NCI-H2171 treated with DMSO at 0.1 percent for 48 hours (cell line): ENCODE measurements at regions not wholly inside any gene's neighbourhood (a gene's known extent, or its start where the extent isn't known, plus 50 kb on each side); places are given as distances from the start of the nearest gene placed in this dataset.
"Not testable (repeated sequence)": the region's sequence is repeated elsewhere in the genome, so short reads cannot be mapped to it uniquely, and the experiment has no call there.

ENCODE experiments used
- DNase-seq: peaks from one replicate; lab custom pipeline; 2025; lab: John Stamatoyannopoulos, UW

DNA sequence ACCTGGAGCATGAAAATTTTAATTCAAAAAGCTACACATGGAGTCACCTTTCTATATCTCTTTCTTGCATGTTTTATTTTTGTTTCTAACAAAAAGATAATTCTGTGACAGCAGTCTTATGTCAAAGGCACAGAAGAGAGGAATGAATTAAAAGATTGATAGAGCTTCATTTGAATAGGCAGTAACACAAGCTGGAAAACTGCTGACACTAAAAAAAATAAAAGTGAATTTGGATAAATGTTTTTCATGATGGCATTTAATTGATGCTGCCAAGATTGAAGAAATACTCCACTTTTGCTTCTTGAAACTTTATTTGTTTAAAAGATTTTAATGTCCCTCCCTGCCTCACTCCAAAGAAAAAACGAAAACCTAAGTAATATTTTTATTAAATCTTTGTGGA is 887.4 kb downstream of the PLA2G4A start:
- no peak for DNase-seq

DNA sequence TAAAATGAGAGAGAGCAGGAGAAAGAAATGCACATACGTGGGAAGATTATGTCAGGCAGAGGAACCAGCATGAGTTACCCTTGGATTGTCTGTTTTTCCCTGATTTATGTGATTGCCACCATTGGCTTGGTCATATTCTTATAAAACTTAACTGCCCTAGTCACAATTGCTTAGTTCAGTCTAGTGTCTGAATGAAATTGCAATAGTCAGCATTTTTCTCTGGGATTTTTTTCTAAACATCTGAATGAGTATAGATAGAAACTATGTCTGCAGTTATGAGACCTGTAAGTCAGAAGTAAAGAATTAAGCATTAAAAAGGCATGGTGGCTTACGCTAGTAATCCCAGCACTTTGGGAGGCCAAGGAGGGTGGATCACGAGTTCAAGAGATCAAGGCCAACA is 889.8 kb downstream of the PLA2G4A start:
- DNase-seq: peak; percentile 41

DNA sequence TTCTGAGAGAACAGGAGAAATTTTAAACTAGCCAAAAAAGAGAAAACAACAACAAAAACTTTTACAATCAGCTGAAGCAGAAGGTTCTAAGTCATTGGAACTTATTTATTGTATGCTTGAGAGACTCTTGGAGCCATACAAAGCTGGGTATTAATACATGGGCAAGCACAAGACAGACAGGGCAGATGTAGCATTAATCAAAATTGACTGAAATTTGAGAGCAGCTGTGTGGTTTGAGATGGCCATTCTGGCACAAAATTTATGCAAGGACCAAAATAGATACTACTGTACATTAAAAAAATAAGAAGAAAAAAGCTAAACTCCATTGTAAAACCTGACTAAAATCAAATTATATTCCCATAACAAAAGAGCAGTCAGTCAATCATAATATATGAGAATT is 892.5 kb downstream of the PLA2G4A start:
- peak; percentile 89 for DNase-seq

DNA sequence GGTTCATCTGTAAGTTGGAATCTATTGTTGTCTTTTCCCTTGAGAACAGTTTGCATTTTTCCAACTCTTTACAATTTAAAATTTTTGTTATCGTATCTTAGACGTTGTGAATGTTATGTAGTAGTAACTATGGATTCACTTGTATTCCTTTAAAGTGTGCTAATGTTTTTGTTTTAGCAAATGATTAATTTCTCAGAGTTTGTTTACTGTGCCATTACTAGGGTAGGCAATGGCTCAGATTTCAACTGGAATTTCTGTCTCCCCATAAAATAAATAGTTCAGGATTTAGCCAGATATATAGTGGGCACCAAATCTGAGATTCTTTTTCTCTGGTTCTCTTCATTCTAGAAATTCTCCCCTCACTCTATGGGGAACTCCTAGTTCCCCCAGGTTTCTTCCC is 896.5 kb downstream of the PLA2G4A start:
- DNase-seq: no peak

DNA sequence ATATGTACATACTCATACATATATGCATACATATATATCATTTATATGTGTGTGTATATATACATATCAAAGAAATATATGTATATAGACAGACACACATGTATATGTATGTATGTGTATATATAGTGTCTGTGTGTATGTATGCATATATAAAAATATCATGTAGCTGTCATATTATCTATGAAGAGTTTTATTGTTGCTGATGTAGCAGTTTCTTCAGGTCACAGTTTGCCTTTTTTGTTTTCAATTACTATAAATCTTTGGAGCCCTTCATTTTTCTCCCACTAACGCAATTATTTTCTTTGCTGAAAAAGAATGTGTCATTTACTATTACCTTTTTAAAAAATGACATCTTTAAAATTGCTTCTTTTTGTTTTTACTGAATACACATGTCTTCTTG is 904.5 kb downstream of the PLA2G4A start:
- DNase-seq: no peak

DNA sequence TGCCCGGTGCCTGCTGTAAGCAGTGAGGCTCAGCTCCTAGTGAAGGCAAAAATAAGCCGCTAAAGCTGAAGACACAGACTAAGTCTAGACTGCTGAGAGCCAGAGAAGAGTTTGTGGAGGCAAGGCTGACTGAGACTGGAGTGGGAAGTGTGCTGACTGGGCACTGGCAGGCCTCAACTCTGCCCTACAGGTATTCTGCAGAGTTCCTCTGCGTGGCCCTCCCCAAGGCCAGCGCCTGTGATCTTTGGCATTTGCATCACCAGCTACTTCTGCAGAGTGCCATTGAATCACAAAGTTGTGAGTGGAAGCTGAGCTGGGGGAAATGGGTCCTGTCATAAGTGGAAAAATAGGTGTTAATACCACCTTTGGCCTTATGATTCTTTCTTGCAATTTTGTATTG is 905.7 kb downstream of the PLA2G4A start:
- no peak for DNase-seq

DNA sequence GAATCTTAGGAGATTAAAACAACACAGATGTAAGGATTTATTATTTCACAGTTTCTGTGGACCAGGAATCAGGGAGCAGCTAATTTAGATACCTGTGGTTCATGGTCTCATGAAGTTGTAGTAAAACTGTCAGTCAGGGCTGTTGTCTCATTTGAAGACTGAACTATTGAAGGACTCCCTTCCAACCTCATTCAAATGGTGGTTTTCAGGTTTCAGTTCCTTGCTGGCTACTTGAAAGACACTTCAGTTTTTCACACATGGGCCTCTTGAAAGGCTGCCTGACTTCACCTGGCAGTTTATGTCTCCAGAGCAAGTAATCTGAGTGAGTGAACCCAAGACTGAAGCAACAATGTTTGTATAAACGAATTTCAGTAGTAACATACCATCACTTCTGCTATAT is 915.9 kb downstream of the PLA2G4A start:
- DNase-seq: no peak

DNA sequence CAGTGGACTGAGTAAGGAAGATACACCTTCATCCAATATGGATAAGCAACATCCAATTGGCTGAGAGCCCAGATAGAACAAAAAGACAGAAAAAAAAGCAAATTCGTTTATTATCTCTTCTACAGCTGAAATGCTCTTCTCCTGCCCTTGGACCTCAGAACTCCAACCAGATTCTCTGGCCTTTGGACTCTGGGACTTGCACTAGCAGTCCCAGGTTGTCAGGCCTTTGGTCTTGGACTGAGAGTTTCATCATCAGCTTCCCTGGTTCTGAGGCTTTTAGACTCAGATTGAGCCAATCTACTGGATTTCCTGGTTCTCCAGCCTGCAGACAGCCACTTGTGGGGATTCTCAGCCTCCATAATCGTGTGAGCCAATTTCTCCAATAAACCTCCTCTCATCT is 926.8 kb downstream of the PLA2G4A start:
- no peak for DNase-seq

DNA sequence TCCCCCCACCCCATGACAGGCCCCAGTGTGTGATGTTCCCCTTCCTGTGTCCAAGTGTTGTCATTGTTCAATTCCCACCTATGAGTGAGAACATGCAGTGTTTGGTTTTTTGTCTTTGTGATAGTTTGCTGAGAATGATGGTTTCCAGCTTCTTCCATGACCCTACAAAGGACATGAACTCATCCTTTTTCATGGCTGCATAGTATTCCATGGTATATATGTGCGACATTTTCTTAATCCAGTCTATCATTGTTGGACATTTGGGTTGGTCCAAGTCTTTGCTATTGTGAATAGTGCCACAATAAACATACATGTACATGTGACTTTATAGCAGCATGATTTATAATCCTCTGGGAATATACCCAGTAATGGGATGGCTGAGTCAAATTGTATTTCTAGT is 927.9 kb downstream of the PLA2G4A start:
- DNase-seq: not testable (repeated sequence)

DNA sequence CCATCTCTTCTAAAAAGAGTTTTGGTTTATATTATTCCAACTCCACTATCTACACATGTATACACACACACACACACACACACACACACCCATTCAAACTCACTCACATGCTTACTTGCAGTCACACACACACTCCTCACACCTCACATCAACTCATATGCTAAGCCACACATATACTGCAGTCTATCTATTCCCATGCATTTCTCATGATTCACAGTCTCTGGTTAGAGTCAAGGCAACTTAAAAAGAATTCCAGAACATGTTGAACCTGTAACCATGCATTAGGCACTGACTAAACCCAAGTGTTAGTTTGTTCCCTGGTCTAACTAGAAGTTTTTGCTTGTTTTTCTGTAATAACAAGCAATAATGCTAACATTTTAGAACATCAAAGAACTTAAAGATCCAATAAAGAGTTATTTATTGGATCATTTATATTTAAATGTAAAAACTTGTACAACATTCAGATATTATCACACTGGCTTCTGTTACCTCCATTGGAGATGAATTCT is 931.1 kb downstream of the PLA2G4A start:
- no peak for DNase-seq

DNA sequence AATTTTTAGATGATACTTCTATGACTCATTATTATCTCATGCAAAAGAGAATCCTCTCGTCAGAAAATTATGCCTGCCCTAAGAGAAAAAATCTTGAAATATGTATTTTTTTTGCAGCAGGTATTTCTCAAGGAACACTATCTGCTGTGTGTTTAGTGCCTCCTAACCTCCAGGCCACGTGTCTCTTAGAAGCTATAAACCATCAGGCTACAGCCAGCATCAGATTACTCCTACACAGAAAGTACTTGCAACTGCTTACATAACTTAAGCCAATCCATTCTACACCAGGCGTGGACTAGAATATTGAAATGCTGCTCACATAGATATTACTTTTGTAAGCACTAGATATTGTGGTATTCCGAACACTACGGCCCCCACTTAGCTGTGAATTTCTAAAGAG is 933.4 kb downstream of the PLA2G4A start:
- peak; percentile 76 for DNase-seq

DNA sequence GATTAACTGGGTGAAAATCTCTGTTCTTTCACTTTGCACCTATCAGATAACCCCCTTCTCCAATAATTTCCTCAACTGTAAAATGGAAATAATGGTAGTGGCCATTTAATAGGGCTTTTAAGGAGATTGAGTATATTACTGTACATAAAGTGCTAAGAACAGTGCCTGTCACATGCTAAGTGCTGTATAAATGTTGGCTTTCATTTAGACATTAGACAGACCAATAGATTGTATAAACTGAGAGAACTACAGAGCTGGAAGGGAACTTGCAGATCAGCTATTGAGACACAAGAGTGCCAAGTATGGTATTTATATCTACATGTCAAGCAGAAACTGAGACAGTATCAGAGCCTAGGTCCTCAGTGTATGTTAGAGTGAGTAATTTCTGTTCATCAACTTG is 934.7 kb downstream of the PLA2G4A start:
- no peak for DNase-seq

DNA sequence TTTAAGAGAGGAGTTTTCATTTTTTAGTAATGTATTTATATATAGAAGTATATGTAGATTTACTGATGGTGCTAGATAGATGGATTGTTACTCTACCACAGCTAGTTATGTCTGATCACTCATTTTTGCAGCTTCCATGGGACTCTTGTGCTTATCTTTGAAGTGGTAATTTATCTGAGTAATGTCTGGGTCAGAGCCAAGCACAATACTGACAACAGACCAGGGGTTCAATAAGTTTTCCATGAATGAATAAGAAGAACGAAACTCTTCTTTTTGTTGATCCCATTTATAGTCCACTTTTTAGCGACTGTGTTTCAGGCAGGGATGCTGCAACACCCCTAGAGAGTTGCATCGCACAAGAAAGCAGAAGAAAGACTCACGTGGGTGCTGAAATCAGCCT is 935.2 kb downstream of the PLA2G4A start:
- no peak for DNase-seq

DNA sequence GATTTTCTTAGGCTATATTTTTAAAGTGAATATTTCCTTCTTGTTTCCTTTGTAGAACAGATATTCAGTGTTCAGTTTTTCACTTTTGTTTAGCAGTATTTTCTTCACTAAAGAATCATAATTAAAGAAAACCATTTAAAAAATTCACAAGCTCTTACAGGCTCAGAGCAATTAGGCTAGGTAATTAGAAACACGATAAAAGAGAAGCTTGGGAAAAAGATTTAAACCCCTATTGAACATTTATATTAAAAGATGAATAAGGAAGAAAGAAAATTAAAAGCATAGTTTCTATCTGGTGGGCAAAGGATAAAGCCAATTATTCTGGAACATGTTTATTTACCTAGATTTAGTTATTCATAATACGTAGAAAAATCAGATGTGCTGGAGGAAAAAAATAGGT is 942.6 kb downstream of the PLA2G4A start:
- DNase-seq: no peak

DNA sequence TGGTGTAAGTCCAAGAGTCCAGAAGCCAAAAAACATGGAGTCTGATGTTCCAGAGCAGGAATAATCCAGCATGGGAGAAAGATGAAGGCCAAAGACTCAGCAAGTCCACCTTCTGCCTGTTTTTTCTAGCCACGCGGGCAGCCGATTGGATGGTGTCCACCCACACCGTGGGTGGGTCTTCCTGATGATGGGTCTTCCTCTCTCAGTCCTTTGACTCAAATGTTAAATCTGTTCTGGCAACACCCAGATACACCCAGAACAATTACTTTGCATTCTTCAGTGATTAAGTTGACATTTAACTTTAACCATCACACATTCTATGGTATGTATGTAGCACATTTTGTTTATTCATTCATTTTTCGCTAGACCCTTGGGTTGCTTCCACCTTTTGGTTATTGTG is 944.4 kb downstream of the PLA2G4A start:
- DNase-seq: no peak

DNA sequence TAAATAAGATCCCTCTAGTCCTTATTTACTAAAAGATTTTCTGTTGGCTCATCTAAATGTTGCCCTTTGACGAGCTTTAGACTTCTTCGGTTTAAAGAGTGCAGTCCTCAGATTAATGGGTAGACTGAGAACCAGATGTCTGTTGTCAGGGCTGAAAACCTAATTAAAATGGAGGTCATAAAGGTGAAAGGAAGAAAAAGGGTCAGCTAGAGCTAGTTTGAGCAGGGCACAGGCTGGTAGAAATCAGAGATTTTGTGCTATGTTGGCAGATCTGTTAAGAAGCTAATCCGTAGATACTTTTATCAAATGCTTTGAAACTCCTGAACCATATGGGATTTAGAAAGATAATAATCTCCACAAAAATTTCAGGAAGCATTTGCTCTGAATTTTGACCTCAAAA is 959.0 kb downstream of the PLA2G4A start:
- DNase-seq: no peak

DNA sequence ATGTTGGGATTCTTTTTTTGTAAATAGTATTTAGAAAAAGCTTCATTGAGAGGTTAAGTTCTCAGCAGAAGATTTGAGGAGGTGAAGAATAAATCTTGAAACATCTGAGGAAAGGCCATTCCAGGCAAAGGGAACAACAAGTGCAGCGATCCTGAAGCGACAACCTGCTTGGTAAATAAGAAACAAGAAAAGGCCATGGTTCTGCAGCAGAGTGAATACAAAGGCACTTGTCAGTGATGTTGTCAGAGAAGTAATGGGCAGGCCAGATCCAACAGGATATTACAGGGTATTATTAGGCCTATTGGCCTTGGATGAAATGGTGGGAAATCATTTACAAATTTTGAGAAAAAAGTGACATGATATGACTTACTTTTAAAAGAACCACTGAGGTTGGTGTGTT is 960.0 kb downstream of the PLA2G4A start:
- no peak for DNase-seq

DNA sequence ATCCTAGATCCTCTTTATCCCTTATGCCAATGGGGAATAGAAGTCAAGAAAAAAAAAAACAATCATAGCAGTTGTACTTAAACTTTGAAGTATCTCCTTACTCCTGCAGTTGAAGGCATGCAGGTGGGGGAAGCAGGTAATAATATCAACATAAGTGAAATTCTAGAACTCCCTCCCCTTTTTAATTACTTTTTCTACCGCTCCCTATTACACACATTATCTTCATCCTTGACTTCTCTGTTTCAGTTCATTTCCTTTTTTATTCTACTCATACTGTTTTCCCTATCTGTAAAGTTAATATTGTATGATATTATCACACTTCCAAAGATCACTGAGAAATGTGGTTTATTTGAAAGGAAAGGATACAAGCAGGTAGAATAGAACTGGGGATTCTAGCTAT is 962.0 kb downstream of the PLA2G4A start:
- DNase-seq: no peak

DNA sequence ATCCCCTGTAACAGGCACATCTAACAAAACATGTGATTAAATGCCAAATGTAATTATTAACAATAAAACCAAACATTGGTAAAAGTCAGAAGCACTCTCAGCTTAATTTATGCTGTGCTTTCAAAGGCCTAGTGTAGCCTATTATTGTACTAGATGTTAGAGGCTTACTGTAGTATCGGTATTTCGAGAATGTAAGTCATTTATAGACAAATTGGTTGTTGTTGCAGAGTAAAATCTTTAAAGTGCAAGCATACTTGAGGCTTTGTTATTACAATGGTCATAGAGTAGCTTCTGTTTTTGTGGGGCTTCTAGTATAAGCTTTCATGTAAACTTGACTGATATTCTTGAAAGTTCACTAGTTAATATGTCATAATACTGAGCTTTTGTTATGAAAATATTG is 965.8 kb downstream of the PLA2G4A start:
- DNase-seq: no peak

DNA sequence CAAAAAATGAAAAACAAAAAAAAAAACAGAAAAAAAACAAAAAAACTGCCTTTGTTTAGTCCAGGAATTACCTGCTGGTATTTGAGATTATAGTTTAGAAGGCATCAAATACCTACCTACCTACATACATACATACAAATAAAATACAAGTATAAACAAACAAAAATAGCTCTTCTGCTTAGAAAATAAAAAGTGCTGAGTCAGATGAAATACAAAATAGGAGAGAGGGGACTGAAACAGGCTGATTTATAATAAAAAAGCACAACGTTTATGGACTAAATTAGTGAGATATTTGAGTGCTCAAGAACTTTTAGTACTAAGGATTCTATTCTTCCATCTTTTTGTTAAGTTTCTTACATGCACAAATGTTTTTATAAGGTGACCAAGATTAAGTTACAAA is 980.8 kb downstream of the PLA2G4A start:
- DNase-seq: no peak

DNA sequence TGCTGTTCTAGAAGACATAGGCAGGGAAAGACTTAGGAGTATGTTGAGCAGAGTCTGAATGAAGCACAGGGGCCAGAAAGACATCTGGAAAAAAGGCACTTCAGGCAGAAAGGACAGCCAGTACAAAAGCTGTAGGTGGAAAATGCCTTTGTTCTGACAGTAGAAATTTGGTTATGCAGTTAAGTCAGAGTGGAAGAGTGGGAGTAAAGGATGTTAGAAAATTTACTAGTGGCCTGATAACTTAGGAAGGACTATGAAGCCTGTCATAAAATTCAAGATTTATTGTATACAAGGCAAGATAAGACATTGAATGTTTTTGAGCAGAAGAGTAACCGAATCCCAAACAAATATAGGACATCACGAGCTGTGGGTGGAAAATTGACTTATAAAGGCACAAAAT is 987.9 kb downstream of the PLA2G4A start:
- DNase-seq: no peak

DNA sequence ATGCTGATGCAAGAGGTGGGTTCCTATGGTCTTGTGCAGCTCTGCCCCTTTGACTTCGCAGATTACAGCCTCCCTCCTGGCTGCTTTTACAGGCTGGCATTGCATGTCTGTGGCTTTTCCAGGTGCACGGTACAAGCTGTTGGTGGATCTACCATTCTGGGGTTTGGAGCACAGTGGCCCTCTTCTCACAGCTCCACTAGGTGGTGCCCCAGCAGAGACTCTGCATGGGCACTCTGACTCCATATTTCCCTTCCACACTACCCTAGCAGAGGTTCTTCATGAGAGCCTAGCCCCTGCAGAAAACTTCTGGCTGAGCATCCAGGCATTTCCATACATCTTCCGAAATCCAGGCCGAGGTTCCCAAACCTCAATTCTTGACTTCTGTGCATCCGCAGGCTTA is 989.0 kb downstream of the PLA2G4A start:
- DNase-seq: no peak

DNA sequence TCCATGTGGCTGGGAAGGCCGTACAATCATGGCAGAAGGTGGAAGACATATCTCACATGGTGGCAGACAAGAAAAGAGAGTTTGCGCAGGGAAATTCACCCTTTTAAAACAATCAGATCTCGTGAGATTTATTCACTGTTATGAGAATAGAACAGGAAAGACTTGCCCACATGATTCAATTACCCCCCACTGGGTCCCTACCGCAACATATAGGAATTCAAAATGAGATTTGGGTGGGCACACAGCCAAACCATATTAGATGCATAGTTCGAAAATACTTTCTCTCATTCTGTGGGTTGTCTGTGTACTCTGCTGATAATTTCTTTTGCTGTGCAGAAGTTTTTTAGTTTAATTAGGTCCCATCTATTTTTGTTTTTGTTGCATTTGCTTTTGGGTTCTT is 990.3 kb downstream of the PLA2G4A start:
- DNase-seq: no peak

DNA sequence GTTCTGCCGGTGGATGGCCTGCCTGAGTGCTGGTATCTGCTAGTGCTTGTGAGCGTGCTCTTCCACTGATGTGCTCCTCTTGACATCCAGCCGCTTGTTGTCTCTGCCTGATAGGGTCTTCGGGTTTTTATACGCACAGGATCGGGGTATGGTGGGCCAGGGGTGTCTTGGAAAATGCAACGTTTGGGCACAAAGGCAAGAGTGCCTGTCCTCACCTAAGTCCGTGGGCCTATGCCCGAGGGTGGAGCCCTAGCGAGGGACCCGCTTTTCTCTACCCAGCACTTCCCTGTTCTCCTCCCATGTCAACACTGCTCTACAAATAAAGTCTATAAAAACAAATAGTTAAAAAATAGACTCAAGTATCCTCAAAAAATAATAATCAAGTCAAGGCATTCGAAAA is 1007.8 kb downstream of the PLA2G4A start:
- no peak for DNase-seq

DNA sequence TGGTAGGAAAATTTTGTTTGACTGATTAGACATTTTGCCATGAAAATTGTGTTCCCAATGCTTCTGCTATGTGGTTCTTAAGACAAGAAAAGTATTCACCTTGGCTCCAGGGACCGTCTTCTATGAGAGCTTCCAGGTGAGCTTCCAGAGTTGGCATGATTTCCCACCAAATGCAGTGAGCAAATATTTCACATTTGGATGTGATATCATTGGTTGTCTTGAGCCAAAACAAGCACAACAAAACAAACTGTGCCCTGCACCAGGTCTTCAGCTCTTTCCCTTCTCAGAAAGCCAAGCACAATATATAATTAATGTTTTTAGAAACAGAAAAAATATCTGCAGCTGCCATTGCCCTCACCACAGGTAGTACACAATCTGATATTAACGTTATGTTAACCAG is 1009.0 kb downstream of the PLA2G4A start:
- DNase-seq: no peak
